Brain microvascular endothelial cell (primary cell): ENCODE measurements at regions not wholly inside any gene's neighbourhood (a gene's known extent, or its start where the extent isn't known, plus 50 kb on each side); places are given as distances from the start of the nearest gene placed in this dataset.

Source experiments
- DNase-seq: peaks from one replicate; pipeline ENCODE4 v3.0.0-alpha.2; 2020
- H3K27ac ChIP-seq: fragments of 250-450 bp; sonication (Bioruptor Pico); 2 replicates; pipeline ENCODE4 v1.5.1; 2020; ENCODE audit warnings: mild to moderate bottlenecking, moderate library complexity
- H3K27me3 ChIP-seq: fragments of 250-450 bp; sonication (Bioruptor Pico); replicated peaks from 2 replicates; pipeline ENCODE4 v1.5.1; 2020; ENCODE audit warnings: mild to moderate bottlenecking
- H3K36me3 ChIP-seq: fragments of 250-450 bp; sonication (Bioruptor Pico); replicated peaks from 2 replicates; pipeline ENCODE4 v1.5.1; 2020; ENCODE audit warnings: mild to moderate bottlenecking
- H3K4me3 ChIP-seq: 2 replicates; pipeline ENCODE4 v1.5.1; 2011; ENCODE audit warnings: low read depth, mild to moderate bottlenecking, control low read depth, low read length, moderate library complexity
- in situ Hi-C: cut with HindIII; loops from 2 replicates; pipeline ENCODE4 v1.10.0; 2017; ENCODE audit warnings: low sequenced_read_pairs, low pct_ligation_motif_present
- TF ChIP-seq, protein P1 (sequence below): IDR thresholded peaks from 2 replicates; pipeline ENCODE4 v1.5.1; 2011; ENCODE audit warnings: low read depth, mild to moderate bottlenecking, moderate library complexity, low read length, control low read depth, inconsistent platforms; ENCODE audit errors: missing control alignments

DNA sequence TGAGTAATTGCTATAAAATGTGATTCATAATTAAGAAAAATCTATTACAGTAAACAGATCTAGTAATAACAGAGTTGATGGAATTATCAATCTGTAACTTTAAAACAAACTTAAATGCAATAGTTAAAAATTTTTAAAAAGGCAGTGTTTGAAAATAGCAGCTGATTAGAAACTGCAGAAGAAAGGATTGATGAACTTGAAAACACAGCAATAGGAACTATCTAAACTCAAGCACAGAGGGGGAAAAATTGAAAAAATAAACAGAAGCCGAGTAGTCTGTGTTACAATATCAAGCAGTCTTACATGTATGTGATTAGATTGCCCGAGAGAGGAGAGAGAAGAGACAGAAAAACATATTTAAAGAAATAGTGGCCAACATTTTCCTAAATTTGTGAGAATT, 569.0 kb upstream of the B3GALT2 start:
- no peaks in the 10 kb centered on the region for H3K36me3 ChIP-seq
- H3K27me3 ChIP-seq: no peaks in the 10 kb centered on the region
- in situ Hi-C loops: no loop called here
- no peak overlapping the region for H3K27ac ChIP-seq
- TF ChIP-seq, protein P1, sequence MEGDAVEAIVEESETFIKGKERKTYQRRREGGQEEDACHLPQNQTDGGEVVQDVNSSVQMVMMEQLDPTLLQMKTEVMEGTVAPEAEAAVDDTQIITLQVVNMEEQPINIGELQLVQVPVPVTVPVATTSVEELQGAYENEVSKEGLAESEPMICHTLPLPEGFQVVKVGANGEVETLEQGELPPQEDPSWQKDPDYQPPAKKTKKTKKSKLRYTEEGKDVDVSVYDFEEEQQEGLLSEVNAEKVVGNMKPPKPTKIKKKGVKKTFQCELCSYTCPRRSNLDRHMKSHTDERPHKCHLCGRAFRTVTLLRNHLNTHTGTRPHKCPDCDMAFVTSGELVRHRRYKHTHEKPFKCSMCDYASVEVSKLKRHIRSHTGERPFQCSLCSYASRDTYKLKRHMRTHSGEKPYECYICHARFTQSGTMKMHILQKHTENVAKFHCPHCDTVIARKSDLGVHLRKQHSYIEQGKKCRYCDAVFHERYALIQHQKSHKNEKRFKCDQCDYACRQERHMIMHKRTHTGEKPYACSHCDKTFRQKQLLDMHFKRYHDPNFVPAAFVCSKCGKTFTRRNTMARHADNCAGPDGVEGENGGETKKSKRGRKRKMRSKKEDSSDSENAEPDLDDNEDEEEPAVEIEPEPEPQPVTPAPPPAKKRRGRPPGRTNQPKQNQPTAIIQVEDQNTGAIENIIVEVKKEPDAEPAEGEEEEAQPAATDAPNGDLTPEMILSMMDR: no peak
- H3K4me3 ChIP-seq: no peak overlapping the region
- DNase-seq: no peak

DNA sequence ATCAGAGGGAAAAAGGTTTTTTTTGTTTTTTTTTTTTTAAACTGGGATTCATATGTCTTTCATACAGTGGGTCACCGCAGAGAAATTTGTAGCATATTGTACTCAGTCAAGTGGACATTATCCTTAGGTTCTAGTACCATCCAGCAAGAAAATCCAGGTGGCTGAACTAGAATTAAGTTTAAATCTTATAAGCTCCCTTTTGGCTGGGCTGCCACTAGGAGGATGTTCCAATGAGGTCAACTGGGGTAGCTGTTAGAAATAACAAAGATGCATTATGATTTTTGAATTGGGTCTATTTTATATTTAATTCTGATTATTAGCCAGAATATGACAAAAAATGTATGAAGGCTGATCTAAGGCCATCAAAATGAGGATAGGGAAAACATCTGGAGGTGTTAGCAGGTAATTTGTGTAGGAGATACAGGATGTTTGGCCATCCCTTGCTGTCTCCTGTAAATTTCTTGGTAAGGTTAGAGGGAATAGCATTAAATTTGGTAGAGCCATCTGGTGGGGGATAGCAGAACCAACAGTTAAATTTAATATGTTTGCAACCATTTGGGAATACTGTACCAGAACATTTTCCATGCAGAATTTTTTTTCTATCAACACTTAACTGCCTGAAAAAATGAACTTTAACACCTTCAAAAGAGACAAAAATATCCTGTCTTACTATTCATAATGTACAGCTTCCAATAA, 568.5 kb upstream of the B3GALT2 start:
- in situ Hi-C loops: no loop called here
- Histone ChIP-seq H3K4me3 (no peak overlapping the region), H3K36me3 (no peaks in the 10 kb centered on the region), H3K27ac (no peak overlapping the region), H3K27me3 (no peaks in the 10 kb centered on the region)
- DNase-seq: no peak
- TF ChIP-seq, protein P1: peak; percentile 23

DNA sequence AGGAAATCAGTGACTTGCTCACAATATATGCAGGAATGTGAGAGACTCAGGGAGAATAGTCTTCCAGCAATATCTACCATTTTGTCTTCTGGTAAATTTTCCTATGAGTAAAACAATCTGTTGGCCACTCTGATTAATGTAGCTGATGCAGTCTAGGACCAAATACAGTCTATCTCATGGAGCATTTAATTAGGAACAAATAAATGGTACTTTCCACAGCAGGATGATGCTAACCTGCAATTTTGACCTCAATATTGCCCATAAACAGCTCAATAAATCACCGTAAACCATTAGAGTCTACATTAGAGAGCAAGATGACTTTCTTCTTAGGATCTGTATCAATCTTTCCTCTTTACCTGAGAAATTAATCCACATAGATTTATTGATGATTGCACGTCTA, 567.7 kb upstream of the B3GALT2 start:
- no peak overlapping the region for H3K27ac ChIP-seq
- H3K36me3 ChIP-seq: no peaks in the 10 kb centered on the region
- TF ChIP-seq, protein P1: no peak
- no peaks in the 10 kb centered on the region for H3K27me3 ChIP-seq
- no peak for DNase-seq
- in situ Hi-C loops: no loop called here
- H3K4me3 ChIP-seq: no peak overlapping the region

DNA sequence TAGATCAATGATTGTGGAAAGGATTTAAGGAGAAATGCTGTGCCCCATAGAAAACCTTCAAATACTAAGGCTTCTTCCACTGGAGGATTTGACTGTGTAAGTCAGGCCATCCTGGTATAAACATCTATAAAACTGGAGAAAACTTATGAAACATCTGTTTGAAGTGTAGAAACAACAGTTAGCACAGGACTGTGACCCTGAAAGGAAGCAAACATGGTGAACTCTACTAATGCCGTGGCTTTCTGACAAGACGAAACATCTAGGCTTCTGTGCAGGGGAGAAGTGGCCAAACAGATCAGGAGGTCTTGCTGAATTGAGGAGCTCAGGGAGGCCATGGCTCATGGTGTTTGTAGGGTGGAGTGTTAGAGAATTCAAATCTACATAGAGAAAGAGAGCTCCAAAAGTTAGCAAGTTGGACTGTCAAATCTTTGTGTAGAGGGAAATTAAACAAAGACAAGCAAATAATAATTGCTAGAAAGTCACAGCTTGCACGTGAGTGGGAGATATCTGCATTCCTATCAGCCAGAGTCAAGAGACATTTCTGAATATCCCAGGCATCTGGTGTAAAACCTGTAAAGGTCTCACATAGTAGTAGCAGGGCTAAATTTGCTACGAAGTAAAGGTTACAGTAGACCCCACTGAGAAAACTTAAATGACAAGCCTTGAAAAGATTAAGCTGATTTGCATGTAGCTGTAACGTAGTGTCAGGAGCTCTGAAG, 566.8 kb upstream of the B3GALT2 start:
- DNase-seq: no peak
- in situ Hi-C loops: no loop called here
- no peaks in the 10 kb centered on the region for H3K27me3 ChIP-seq
- H3K27ac ChIP-seq: no peak overlapping the region
- TF ChIP-seq, protein P1: no peak
- no peak overlapping the region for H3K4me3 ChIP-seq
- H3K36me3 ChIP-seq: no peaks in the 10 kb centered on the region

DNA sequence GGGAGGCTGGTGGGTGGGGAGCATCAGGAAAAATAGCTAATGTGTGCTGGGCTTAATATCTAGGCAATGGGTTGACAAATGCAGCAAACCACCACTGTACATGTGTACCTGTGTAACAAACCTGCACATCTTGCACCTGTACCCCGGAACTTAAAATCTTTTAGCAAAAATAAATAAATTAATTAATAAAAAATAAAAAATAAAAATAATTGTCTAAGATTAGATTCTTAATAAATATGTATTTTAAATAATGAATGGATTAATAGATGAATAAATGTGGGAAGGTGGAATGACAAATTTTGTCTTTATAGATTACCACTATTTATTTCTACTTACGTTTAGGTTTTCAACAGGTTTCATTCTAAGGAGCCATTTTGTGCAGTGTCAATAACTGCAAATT, 563.5 kb upstream of the B3GALT2 start:
- in situ Hi-C loops: no loop called here
- no peak overlapping the region for H3K4me3 ChIP-seq
- TF ChIP-seq, protein P1: no peak
- no peak overlapping the region for H3K27ac ChIP-seq
- DNase-seq: no peak
- no peaks in the 10 kb centered on the region for H3K27me3 ChIP-seq
- no peaks in the 10 kb centered on the region for H3K36me3 ChIP-seq
